Left renal pelvis (tissue), 4 donors: ENCODE measurements at regions not wholly inside any gene's neighbourhood (a gene's known extent, or its start where the extent isn't known, plus 50 kb on each side); places are given as distances from the start of the nearest gene placed in this dataset.
"Not testable (repeated sequence)": the region's sequence is repeated elsewhere in the genome, so short reads cannot be mapped to it uniquely, and the experiment has no call there.

Experiments used
- DNase-seq, 4 donors: peaks; one replicate each; pipeline ENCODE4 v3.0.0-alpha.2; 2013; ENCODE audit warnings: low read depth in 4 of 4, low spot score in 3 of 4

DNA sequence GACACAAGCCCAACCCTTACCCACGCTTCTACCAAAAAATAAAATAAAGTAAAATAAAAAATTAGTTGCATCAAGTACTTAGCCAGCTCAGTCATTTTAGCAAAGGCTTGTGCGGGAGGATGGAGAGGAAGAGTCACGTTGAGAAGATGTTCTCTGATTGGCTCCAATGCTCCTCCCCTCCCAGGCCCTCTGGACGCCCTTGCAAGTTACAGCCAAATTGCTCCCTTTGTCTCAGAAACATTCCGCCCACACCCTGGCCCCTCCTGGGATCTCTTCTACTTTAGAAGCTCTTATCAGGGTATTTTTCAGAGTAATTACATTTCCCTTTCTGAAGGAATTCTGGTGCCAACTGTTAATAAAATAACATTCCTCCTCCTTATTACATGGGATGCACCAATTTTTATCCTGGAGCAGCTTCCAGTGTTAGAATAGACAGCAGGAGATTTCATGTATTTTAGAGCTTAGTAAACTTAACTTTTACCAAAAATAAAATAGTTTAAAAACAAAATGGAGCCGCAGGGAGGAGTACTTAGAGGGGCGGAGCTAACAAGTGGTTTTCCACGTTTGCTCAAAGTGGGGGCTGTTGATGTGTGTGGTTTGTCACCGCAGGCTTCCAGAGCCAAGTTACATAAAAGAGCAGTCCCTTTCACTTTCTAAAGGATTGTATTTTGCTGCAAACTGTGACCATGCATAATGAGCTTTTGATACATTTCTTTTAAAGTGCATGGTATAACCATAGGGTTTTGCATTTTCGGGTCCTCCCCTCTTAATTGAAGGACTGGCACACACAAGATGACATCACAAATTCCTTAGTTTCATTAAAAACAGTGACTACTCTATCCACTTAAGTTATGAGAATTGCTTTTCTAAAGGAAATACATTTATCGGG is 71.7 kb upstream of the RAP1B start:
- DNase-seq: peak in 1 of 4 donors; percentile 18

DNA sequence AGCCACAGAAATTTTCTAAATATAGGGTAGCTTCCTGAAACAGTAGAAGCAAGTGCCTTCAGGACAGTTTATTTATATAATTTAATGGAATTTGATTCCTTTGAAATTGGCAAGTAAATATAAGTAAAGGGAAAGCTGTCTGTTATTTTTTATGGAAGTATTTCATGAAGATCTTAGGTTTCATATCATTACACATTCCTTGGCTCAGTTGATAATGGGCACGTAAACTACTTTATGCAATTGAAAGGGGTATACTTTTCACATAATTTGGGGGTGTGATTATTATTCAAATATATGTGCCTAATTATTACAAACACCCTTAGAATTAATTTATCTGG is 71.1 kb upstream of the RAP1B start:
- DNase-seq: no peak

DNA sequence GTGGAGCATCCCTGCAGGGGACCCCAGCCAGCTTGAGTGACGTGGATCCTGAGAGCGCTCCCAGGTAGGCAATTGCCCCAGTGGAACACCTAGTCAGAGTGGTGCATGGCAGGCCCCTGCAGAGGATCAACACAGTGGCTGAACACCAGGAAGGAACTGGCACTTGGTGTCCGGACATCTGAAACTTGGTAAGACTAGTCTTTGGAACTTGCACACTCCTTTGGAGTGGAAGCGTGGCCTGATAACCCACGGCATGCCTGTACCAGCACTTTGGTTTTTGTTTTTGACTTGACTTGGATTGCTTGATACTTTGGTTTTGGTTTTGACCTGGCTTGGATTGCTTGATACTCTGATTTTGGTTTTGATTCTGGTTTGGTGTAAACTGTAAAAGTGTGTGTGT is 69.9 kb upstream of the RAP1B start:
- DNase-seq: not testable (repeated sequence)

DNA sequence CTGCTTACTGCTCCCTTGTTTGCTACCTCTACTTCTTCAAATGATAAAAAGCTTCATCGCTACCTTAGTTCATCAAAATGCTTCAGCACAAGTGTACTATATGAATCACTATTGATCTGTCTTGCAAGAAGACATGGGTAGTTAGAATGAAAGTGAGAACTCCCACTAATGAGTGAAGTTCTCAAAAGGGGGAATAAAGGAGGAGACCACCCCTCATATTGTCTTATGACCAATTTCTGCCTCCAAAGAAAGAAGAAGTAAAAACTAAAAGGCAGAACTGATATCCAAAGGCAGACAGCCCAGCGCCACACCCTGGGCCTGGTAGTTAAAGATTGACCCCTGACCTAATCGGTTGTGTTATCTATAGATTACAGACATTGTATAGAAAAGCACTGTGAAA is 63.4 kb upstream of the RAP1B start:
- not testable (repeated sequence) for DNase-seq

DNA sequence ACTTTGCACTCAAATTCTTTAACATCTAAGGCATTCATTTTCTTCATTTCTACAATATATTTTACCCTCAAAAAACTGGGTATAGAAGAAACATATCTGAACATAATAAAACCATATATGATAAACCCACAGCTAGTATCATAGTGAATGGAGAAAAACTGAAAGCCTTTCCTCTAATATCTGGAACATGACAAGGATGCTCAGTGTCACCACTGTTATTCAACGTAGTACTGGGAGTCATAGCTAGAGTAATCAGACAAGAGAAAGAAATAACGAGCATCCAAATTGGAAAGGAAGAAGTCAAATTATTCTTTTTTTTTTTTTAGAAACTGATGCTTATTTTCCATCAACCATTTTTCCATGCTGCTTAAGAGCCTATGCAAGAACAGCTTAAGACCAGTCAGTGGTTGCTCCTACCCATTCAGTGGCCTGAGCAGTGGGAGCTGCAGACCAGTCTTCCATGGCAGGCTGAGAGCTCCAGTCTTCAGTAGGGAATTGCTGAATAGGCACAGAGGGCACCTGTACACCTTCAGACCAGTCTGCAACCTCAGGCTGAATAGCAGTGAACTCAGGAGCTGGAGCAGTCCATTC is 58.0 kb upstream of the RAP1B start:
- not testable (repeated sequence) for DNase-seq

DNA sequence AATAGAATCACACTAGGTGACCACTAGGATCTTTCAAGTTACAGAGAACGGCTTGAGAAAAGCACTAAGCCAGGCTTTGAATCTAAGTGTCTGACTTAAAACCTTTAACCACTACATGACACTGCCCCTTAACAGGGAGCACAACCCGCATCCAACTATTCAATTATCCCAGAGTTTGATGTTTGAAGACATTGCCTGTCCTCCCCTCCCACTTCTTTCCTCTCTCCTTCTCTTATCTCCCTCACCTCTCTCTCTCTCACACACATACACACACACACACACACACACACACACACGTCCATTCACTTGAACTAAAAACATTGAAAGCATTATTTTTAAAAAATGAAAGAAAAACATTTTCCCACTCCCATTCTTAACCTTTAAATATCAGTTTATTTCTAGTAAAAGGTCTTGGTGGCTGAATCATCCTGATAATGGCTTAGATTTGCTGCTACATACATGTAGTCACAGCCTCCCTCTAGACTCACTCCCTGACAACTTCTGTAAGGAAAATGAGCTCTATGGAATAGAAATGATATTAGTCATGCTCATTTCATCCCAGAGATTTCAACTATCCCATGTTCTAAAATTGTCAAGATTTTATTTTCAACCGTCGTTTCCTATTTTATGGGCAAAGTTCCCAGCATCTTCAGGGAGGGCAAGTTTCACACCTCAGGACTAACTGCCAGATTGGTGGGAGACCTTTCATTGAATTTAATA is 53.5 kb upstream of the RAP1B start:
- no peak for DNase-seq

DNA sequence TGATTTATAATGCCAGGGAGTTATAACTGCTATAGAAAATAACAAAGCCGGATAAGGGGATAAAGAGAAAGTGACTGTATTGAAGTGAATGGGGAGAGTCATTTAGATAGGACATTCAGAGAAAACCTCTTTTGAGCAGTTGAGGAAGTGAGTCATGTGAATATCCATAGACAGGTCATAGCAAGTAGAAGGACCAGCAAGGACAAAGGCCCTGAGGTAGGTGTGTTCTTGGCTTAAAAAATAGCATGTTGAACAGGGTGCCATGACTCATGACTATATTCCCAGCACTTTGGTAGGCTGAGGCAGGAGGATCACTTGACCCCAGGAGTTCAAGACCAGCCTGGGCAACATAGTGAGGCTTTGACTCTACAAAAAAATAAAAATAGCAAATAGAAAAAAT is 51.5 kb upstream of the RAP1B start:
- no peak for DNase-seq

DNA sequence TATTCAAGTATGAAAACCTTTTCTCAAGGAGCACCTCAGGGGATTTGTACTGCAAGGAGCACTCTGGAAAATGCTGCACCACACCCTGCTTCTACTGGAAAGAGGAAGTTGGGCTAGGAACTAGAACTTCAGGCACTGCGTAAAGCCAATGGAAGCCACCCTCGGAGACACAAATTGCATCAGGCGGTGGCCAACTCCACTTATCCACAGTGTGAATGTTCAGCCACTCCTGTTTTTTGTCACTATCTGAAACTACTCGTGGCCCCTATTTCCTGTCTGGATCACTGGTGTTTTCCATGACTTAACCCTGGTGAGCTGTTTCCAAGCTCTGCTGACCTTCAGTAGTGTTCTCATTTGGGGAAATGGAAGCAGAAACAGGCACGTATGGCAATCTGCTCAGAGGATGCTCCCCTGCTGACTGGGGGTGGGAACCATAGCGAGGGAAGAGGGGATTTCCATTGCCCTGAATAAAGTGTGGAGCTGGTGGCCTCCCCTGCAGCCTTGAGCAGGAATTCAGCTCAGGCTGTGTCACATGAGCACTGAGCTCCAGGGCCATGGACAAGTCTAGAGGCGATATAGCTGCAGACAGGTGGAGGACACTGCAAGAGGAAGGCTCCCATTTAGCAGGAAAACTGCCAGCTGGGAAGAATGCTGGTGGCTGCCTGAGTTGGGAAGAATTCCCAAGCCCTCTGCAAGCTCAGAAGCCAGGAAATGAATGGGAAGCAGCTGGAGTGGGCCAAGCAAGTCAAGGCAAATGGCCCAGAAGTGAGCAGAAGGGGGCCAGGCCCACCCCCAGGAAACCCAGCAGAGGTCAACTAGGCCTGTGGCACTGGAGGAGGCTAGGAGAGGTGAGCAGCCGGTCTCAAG is 50.5 kb upstream of the RAP1B start:
- no peak for DNase-seq

DNA sequence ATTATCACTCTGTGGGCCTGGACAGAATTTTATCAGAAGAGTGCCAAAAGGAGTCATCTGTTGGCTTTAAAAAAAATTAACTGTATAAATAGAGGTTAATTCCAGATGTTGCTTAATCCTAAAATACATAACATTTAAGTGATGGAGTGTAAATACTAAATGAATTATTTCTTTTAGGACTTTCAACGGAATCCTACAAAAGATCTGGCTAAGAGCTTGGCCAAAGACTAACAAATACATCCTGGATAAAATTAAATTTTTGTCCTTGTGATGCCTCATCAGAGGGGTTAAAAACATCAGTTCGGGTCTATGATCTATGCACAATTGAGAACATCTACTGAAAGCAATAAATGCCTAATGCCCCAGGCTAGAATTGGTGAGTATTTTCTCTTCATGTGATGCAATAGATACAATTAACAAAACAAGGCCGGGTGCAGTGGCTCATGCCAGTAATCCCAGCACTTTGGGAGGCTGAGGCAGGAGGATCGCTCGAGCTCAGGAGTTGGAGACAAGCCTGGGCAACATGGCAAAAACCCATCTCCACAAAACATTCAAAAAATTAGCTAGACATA is 49.8 kb upstream of the RAP1B start:
- no peak for DNase-seq
